NCI-H748 treated with DMSO at 0.1 percent for 48 hours (cell line): ENCODE measurements at regions not wholly inside any gene's neighbourhood (a gene's known extent, or its start where the extent isn't known, plus 50 kb on each side); places are given as distances from the start of the nearest gene placed in this dataset.
A peak's percentile ranks its signal among the peaks of the same experiment; 100 is the strongest.
"Not testable (repeated sequence)": the region's sequence is repeated elsewhere in the genome, so short reads cannot be mapped to it uniquely, and the experiment has no call there.

Source experiments
- DNase-seq: peaks from one replicate; lab custom pipeline; 2025; lab: John Stamatoyannopoulos, UW

DNA sequence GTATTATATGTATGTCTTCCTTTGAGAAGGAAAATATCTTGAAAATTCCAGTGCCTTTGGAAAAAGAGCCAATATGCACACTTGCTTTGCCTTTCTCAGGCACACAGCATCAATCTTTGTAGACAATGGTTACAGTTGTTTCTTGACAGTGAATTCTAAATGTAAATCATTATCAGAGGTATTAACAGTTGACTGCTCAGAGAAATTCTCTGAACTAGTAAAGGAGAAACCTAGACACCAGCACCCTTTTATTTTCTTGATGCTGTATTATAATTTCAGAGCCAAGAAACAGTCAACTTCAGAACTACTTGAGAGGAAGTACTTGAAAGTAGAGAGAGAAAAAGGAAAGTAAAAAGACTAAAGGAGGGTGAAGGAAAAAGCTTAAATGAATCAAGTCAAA, 185.8 kb upstream of the SMIM30 start:
- DNase-seq: no peak

DNA sequence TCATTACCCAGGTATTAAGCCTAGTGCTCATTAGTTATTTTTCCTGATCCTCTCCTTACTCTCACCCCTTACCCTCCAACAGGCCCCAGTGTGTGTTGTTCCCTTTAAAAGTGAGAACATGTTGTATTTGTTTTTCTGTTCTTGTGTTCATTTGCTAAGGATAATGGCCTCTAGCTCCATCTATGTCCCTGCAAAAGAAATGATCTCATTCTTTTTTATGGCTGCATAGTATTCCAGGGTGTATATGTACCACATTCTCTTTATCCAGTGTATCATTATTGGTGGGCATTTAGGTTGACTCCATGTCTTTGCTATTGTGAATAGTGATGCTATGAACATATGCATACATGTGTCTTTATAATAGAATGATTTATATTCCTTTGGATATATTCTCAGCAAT, 185.0 kb upstream of the SMIM30 start:
- DNase-seq: not testable (repeated sequence)

DNA sequence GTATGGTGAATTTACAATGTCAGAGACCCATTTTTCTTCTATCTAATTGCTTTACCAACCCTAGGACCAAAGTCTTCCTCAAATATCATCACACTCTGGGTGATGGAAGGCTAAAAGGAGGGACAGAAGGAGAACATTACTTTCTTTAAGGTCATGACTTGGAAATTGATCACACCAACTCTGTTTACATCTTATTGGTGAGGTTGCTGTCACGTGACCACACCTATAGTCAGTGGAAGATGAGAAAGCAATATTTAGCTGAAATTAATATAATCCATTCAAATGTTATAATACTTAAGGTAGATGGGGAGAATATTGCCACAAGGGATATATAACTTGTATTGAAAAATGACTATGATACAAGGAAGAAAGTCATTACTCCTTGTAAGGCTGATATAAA, 183.6 kb upstream of the SMIM30 start:
- DNase-seq: no peak

DNA sequence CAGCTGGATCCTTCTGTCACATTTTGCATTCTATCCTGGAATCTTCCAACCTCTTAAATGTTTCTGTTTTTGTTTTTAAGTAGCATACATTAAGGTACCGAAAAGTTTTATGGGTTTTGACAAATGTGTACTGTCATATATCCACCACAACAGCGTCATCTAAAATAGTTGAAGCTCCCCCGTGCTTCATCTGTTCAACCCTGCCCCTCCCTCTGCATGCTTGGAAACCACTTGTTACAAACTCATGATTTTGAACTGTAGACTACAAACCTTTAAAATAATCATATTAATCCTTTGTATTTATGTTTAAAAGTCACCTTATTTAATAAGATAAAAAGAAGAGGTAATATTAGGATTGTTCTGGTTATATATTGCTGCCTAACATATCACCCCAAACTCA, 182.8 kb upstream of the SMIM30 start:
- no peak for DNase-seq

DNA sequence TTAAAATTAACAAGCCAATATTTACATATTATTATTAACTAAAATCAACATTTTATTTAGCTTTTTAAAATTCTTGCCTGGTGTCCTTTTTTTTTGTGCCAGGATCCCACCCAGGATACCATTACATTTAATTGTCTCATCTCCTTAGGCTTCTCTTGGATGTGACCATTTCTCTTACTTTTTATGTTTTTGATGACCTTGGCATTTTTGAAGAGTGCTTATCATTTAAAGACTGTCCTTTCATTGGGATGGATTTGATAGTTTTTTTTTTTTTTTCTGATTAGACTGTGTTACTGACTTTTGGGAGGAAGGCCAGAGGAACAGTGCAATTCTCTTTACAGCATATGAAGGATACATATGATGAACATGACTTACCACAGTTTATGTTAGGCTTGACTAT, 181.4 kb upstream of the SMIM30 start:
- no peak for DNase-seq

DNA sequence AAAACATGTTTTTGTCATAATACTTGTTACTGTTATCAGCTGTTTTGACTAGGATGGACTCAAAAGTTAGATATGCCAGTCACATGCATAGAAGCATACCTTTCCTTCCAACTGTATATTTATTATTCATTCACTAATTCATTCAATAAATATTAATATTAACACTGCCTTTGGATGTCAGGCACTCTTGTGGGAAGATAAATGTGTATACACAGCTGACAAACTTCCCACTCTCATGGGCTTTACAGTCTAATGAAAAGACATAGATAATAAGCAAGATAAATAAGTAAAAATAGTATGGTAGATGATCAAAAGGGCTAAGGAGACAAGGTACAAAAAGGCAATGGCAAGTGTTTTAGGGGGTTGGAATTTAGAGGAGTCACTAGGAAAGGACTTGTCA, 180.1 kb upstream of the SMIM30 start:
- DNase-seq: no peak

DNA sequence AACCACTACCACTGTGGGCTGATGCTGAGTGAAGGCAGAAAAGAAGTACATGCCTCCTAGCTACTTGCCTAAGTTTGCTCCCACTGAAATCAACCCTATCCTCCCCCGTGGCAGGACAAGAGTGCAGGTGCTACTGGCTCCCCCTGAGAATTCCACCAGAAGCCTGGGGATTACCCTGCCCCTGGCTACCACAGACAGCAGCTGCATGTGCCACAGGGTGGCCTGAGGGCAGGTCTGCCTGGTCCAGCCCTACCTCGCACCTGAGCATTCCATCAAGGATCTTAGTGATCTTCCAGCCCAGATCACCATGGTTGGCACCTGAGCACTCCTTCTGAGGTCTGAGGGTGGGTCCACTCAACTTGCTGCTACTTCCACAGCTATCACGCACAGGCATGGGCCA, 176.4 kb upstream of the SMIM30 start:
- DNase-seq: no peak

DNA sequence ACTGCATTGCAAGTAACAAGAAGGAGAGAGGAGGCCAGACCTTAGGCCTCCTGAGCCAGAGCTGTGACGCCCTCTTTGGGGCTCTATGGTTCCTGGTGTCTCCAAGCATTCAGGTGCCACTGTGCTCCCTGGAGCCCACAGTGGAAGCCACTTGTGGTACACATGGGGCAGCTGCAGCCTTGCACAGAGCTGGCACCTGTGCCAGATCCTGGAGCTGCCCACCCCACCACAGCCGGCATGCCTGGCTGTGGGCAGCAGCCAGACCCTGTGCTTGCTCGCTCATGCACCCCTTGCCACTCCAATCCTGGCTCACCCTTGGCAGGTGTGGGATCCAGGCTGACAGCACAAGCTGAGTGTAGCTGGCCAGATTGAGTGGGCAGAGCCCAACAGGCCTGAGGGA, 173.8 kb upstream of the SMIM30 start:
- no peak for DNase-seq

DNA sequence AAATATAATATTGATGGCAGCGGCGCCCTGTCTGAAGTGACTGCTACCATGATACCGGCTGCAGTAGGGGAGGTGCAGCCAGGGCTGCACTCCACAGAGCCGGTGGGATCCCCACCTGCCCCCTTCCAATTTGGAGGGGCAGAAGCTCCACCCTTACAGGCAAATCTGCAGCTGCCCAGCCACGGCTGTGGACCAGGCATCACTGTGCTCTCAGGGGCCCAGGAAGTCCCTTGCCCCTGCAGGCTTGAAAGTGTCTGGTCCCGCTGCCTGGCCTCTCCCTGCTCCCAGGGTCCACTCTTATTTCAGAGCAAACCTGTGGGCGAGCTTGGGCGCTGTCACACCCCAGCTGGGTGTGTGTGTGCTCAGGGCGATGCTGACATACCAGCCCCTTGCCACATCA, 172.7 kb upstream of the SMIM30 start:
- DNase-seq: no peak

DNA sequence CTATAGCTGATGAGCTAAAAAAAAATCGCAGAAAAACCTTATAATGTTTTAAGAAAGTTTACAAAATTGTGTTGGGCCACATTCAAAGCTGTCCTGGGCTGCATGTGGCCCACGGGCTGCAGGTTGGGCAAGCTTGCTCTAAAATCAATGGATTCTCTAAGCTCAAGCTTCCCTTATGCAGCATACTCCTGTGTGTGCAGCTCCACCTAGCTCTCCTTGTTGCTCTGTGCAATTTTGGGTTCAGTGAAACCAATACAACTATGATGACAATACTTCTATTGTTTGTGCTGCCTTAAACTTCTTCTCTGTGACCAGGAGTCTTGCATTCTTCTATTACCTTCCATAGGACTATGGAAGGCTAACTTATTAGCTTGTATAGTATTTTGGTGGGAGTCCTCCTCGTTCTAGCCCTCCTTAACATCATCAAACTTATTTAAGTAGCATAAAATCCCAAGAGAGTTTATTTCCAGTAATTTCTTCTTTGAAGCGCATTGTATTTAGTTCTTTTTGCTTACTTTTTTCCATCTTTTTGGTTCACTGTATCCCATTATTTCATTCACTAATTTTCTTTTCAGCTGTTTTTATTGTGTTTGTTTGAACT, 170.9 kb upstream of the SMIM30 start:
- peak; percentile 50 for DNase-seq

DNA sequence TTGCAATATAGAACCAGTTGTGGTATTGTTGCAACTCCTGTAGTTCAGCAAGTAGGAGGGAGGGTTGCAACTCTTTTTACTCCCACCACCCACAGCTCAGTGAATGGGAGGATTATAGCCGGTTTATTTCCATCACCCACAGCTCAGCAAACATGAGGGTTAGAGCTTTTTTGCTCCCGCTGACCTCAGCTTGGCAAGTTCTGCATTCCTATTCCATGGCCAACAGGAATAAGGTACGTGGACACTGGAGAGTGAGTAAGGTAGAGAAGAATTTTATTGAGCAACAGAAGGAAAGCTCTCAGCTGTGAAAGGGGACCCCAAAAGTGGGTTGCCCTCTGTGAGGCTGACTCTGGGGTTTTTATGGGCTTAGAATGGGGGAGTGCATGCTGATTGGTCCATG, 167.1 kb upstream of the SMIM30 start:
- DNase-seq: no peak

DNA sequence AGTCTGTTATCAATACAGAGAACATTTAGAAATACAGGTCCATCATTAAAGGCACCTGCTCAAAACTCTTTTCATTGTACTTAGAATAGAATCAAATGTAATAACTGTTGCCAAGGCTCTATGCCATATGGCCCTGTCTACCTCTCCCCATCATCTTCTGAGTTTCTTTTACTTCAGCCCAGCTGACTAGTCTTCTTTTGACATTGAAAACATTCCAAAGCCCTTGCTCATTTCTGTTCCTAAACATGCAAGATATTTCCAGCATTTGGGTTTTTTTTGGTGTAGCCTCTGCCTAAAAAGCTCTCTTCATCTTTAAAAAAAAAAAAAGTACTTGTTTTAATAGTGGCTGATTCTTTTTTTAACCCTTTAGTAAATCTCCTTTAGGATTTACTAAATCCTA, 165.5 kb upstream of the SMIM30 start:
- no peak for DNase-seq

DNA sequence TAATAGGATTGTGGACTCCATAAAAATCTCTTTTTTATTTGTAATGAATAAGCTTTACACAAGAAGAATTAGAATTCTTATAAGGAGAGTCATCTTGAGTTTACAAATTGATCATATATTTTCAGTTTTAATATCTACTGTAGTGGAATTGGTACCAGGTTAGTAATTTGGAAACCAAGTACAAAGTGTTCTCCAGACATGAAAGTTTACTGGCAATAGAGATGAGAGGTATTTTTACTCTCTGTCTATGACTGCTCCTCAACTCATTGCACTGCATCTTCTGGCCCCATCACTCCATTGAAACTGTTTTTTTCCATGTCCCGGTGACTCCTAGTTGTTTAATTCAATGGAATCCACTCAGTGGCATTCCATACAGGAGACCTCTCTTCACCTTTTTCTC, 164.5 kb upstream of the SMIM30 start:
- DNase-seq: no peak

DNA sequence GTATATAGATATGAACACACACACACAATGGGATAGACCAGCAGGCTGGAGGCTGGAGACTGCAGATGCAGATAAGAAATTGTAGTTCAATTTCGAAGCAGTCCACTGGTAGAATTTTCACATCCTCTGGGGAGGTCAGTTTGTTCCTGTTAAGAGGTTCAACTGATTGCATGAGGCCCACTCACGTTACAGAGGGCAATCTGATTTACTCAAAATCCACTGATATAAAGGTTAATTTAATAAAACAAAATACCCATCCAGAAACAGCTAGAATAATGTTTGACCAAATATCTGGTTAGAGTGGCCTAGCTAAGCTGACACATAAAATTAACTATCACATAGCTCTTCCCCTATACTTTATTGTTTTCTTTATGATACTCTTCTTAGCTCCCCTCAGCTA, 162.9 kb upstream of the SMIM30 start:
- DNase-seq: no peak

DNA sequence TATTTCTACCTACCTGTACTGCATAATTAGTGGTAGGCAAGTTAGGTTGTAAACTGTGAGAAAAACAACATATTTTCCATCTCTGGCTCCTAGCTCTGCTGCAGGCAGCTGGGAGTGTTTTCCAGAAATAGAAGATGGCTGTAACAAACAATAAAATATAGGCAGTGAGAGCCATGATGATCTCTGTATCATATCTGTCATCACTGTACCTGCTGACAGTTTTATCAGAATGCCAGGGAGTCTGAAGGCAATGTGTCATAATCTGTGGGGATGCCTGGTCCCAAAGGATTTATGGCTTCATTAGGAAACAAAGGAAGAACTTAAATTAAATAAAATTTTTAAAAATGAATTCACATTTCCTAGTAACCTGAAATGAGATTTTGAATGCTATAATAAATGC, 160.9 kb upstream of the SMIM30 start:
- DNase-seq: no peak

DNA sequence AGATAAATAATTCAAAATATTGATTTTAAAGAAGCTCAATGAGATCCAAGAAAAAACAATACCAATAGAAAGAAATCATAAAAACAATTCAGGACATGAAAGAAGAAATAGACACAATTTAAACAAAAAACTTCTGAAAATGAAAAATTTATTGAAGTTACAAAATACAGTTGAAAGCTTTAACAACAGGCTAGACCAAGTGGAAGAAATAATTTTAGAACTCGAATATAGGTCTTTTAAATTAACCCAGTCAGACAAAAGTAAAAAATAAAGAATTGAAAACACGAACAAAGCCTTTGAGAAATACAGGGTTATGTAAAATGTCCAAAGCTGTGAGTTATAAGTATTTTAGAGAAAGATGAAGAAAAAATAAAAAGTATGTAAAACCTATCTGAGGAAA, 152.4 kb upstream of the SMIM30 start:
- DNase-seq: no peak

DNA sequence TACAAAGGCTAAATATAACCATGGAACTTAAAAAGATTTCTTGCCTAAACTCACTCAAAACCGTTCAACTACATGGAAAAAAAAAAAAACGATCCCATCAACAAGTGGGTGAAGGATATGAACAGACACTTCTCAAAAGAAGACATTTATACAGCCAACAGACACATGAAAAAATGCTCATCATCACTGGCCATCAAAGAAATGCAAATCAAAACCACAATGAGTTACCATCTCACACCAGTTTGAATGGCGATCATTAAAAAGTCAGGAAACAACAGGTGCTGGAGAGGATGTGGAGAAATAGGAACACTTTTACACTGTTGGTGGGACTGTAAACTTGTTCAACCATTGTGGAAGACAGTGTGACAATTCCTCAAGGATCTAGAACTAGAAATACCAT, 151.2 kb upstream of the SMIM30 start:
- DNase-seq: not testable (repeated sequence)

DNA sequence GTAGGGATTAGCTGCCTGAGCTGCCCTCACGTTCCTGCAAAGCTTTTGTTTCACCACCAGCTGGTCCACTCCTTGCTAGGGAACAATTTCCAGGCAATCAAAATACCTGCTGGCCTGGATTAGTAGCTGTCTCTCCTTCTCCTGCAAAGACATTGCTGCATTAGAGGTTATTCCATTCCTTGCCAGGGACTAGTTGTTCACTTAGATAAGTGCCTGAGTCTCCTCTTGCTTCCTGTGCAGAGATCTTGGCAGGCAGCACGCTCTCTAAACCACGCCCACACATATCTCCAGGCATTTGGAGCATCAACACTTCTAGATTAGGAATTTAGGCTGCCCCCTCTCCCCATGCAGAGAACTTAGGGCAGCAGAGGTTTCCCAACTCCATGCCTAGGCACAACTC, 150.4 kb upstream of the SMIM30 start:
- DNase-seq: no peak

DNA sequence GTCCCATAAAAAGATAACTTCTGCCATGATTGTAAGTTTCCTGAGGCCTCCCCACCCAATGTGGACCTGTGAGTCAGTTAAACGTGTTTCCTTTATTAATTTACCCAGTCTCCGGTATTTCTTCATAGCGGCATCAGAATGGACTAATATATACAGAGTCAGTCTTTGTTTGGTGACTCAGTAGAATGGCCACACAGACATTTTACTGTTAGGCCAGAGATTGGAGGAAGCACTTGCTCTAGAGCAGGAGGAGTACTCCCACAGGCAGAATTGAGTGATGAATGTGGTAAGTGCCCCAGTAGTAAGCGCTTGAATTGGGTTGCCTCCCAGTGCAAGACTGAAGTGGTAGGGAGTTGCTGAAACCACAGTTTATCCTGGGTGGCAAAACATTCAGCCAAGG, 149.5 kb upstream of the SMIM30 start:
- DNase-seq: no peak

DNA sequence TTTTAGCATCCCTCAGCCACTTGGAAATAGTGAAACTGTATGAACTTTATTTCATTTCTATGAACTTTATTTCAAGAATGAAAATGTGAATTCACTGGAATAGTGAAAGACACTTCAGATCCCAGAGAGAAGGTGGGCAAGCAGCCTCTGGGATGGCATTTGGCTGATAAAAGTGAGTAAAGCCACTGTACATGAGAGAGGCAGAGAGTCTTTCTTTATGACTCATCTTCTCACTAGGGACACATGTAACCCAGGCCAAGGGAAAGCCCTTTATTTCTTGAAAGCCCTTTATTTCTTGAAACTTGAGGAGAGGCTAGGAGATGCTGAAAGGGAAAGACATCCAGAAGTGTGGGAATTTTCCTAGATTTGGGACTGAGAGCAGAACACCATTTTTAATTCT, 148.9 kb upstream of the SMIM30 start:
- no peak for DNase-seq

DNA sequence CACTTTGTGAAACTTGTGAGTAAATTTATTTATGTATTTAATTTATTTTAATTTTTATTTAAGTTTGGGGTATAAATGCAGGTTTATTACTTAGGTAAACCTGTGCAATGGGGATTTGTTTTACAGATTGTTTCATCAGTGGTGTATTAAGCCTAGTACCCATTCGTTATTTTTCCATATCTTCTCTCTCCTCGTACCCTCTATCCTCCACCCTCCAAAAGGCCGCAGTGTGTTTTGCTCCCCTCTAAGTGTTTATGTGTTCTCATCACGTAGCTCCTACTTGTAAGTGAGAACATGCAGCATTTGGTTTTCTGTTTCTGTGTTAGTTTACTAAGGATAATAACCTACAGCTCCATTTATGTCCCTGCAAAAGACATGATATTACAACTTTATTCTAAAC, 145.4 kb upstream of the SMIM30 start:
- DNase-seq: peak; percentile 29

DNA sequence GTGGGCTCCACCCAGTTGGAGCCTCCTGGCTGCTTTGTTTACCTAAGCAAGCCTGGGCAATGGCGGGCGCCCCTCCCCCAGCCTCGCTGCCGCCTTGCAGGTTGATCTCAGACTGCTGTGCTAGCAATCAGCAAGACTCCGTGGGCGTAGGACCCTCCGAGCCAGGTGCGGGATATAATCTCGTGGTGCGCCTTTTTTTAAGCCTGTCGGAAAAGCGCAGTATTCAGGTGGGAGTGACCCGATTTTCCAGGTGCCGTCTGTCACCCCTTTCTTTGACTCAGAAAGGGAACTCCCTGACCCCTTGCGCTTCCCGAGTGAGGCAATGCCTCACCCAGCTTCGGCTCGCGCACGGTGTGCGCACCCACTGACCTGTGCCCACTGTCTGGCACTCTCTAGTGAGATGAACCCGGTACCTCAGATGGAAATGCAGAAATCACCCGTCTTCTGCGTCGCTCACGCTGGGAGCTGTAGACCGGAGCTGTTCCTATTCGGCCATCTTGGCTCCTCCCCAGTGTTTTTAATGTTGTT, 144.9 kb upstream of the SMIM30 start:
- not testable (repeated sequence) for DNase-seq

DNA sequence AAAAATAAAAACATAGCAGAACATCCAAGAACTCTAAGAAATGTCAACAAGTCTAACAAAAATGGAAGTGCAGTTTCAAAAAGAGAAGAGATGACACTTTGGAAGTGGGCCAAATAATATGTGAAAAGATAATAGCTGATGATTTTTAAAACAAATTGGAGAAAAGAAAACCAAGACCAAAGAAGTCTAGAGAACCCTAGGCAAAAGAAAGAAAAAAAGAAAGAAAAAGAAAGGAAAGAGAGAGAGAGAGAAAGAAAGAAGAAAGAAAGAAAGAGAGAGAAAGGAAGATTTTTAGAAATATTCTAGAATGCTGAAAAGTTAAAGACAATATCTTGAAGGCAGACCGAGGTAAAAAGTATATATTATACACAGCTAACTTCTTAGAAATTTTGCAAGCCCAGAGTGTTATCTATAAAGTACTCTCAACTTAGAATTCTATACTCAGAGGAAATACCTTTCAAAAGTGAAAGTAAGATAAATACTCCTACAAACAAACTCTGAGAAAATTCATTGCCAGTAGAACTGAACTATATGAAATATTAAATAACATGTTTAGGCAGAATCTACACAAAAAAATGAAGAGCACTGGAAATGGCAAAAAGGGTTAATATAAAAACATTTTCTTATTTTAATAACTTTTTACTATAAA, 138.7 kb upstream of the SMIM30 start:
- no peak for DNase-seq

DNA sequence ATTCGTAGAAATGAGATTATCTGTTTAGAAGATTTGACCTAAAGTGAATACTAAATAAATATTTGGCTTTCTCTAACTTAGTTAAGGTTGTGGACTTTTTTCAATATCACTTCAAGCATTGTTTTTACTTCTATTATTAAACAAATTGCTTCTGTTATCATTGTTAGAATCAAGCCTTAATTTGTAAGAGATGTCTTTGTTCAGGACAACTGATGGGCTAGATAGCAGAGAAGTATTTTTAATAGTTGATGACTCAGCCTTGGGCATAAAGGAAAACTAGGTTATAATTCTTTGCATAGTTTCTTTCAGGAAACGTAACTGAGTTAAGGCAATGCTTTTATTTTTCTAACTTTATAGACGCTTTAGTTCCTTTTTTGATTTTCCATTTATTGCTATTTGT, 128.8 kb upstream of the SMIM30 start:
- no peak for DNase-seq
